CD4-positive, alpha-beta T cell treated with Interleukin-2 at 100 ng/mL for 4 hours (primary cell): ENCODE measurements at regions not wholly inside any gene's neighbourhood (a gene's known extent, or its start where the extent isn't known, plus 50 kb on each side); places are given as distances from the start of the nearest gene placed in this dataset.
"Not testable (repeated sequence)": the region's sequence is repeated elsewhere in the genome, so short reads cannot be mapped to it uniquely, and the experiment has no call there.

Source experiments
- DNase-seq: peaks from one replicate; pipeline ENCODE4 v3.0.0-alpha.2; 2020; ENCODE audit warnings: low spot score

- DNase-seq: no peak
These were observed 67.4 kb upstream of the ZNF746 start for GRCh38 chr7:149565096-149565382.

- no peak for DNase-seq
These were observed 66.9 kb upstream of the ZNF746 start for GRCh38 chr7:149564340-149565095.

- no peak for DNase-seq
These were observed 65.0 kb upstream of the ZNF746 start for GRCh38 chr7:149562602-149563001.

GRCh38 chr7:149561072-149561471, 63.5 kb upstream of the ZNF746 start:
- no peak for DNase-seq

GRCh38 chr7:149559711-149560110, 62.1 kb upstream of the ZNF746 start:
- DNase-seq: no peak

GRCh38 chr7:149558149-149558861, 60.7 kb upstream of the ZNF746 start:
- no peak for DNase-seq

GRCh38 chr7:149556525-149556924, 58.9 kb upstream of the ZNF746 start:
- DNase-seq: not testable (repeated sequence)

- not testable (repeated sequence) for DNase-seq
These were observed 57.2 kb upstream of the ZNF746 start for GRCh38 chr7:149554821-149555220.

- not testable (repeated sequence) for DNase-seq
These were observed 56.4 kb upstream of the ZNF746 start for GRCh38 chr7:149553991-149554390.

- no peak for DNase-seq
These were observed 55.2 kb upstream of the ZNF746 start for GRCh38 chr7:149552799-149553198.
